GM19463 (cell line): ENCODE measurements at regions not wholly inside any gene's neighbourhood (a gene's known extent, or its start where the extent isn't known, plus 50 kb on each side); places are given as distances from the start of the nearest gene placed in this dataset.
A peak's percentile ranks its signal among the peaks of the same experiment; 100 is the strongest.

Experiments
- ATAC-seq: cut with Tn5 transposase; IDR thresholded peaks from one replicate; pipeline ENCODE4 v1.9.1; 2021; ENCODE audit warnings: mild to moderate bottlenecking, moderate library complexity; ENCODE audit not compliant: unreplicated experiment

- no peak for ATAC-seq
Measured at GRCh38 chr13:40103864-40104263, 448.4 kb downstream of the COG6 start.

- no peak for ATAC-seq
Measured at GRCh38 chr13:40105231-40105630, 449.8 kb downstream of the COG6 start.

- no peak for ATAC-seq
Measured at GRCh38 chr13:40109351-40109844, 453.9 kb downstream of the COG6 start.

GRCh38 chr13:40113643-40114304 is 458.3 kb downstream of the COG6 start:
- no peak for ATAC-seq

- ATAC-seq, result no peak
Measured at GRCh38 chr13:40114305-40114896, 458.9 kb downstream of the COG6 start.

- no peak for ATAC-seq
Measured at GRCh38 chr13:40115426-40115825, 460.0 kb downstream of the COG6 start.

GRCh38 chr13:40116008-40116407 is 460.5 kb downstream of the COG6 start:
- peak; percentile 100 for ATAC-seq

- ATAC-seq, result no peak
Measured at GRCh38 chr13:40118337-40118736, 462.9 kb downstream of the COG6 start.

- ATAC-seq, result no peak
Measured at GRCh38 chr13:40119852-40120251, 464.4 kb downstream of the COG6 start.

- ATAC-seq, result no peak
Measured at GRCh38 chr13:40120288-40120687, 464.8 kb downstream of the COG6 start.

- ATAC-seq, result no peak
Measured at GRCh38 chr13:40120781-40121180, 465.3 kb downstream of the COG6 start.

GRCh38 chr13:40121722-40122121 is 466.3 kb downstream of the COG6 start:
- no peak for ATAC-seq

- ATAC-seq, result no peak
Measured at GRCh38 chr13:40123962-40124632, 468.6 kb downstream of the COG6 start.

GRCh38 chr13:40124633-40125015 is 469.2 kb downstream of the COG6 start:
- no peak for ATAC-seq

- ATAC-seq, result no peak
Measured at GRCh38 chr13:40125336-40125735, 469.9 kb downstream of the COG6 start.

GRCh38 chr13:40126306-40127085 is 471.0 kb downstream of the COG6 start:
- no peak for ATAC-seq

GRCh38 chr13:40127476-40127875 is 472.0 kb downstream of the COG6 start:
- ATAC-seq, result no peak

GRCh38 chr13:40127925-40128324 is 472.5 kb downstream of the COG6 start:
- no peak for ATAC-seq

GRCh38 chr13:40129467-40129866 is 474.0 kb downstream of the COG6 start:
- ATAC-seq, result no peak

- no peak for ATAC-seq
Measured at GRCh38 chr13:40130871-40131636, 475.6 kb downstream of the COG6 start.

- ATAC-seq, result no peak
Measured at GRCh38 chr13:40132249-40132648, 476.8 kb downstream of the COG6 start.
